Tibial artery (tissue), 4 donors: ENCODE measurements at regions not wholly inside any gene's neighbourhood (a gene's known extent, or its start where the extent isn't known, plus 50 kb on each side); places are given as distances from the start of the nearest gene placed in this dataset.
"Not testable (repeated sequence)": the region's sequence is repeated elsewhere in the genome, so short reads cannot be mapped to it uniquely, and the experiment has no call there.

Source experiments
- DNase-seq, 2 donors: peaks; one replicate each; pipeline ENCODE4 v3.0.0-alpha.2; 2019
- H3K27ac ChIP-seq, 2 donors: fragments of 200-600 bp; sonication (generic) in 1 of 2; 1 replicate in 1 of 2; 2 replicates in 1 of 2; pipeline ENCODE4 v1.5.1; 2018 to 2019; ENCODE audit warnings: mild to moderate bottlenecking in 1 of 2
- H3K27me3 ChIP-seq, 2 donors: fragments of 200-600 bp; sonication (generic) in 1 of 2; one replicate each; pipeline versions ENCODE4 v1.5.1 to v1.6.0; 2016 to 2019
- H3K36me3 ChIP-seq, 3 donors: fragments of 200-600 bp; sonication (generic) in 2 of 3; one replicate each; pipeline ENCODE4 v1.5.1; 2016 to 2019; ENCODE audit warnings: mild to moderate bottlenecking in 2 of 3
- H3K4me1 ChIP-seq, 4 donors: fragments of 200-600 bp; sonication (generic) in 2 of 4; 1 replicate in 3 of 4; 2 replicates in 1 of 4; pipeline ENCODE4 v1.5.1; 2016 to 2019
- H3K4me3 ChIP-seq, 2 donors: fragments of 200-600 bp; sonication (generic) in 1 of 2; 1 replicate in 1 of 2; 2 replicates in 1 of 2; pipeline ENCODE4 v1.5.1; 2018 to 2019; ENCODE audit warnings: mild to moderate bottlenecking in 2 of 2
- H3K9me3 ChIP-seq, 3 donors: fragments of 200-600 bp; sonication (generic) in 1 of 3; one replicate each; pipeline ENCODE4 v1.5.1; 2016 to 2019
- CTCF ChIP-seq, 2 experiments: fragments of 200-600 bp in 1 of 2; fragments of 450-650 bp in 1 of 2; IDR thresholded peaks; one replicate each; pipeline ENCODE4 v1.5.1; 2017 to 2019; ENCODE audit warnings: antibody characterized with exemption in 2 of 2, mild to moderate bottlenecking in 1 of 2, moderate library complexity in 1 of 2
- intact Hi-C: fragments of 100-400 bp; cut with DNase I; formaldehyde crosslinking; loops from one replicate; pipeline ENCODE4 v1.15.0; 2023; ENCODE audit warnings: low total_unique reads

- intact Hi-C loops = no loop called here
- no peak overlapping the region for H3K4me3 ChIP-seq
- no peak for DNase-seq
- no peaks in the 10 kb centered on the region for H3K9me3 ChIP-seq
- no peak overlapping the region for H3K27ac ChIP-seq
- no peaks in the 10 kb centered on the region for H3K27me3 ChIP-seq
- H3K36me3 ChIP-seq = no peaks in the 10 kb centered on the region
- no peaks in the 10 kb centered on the region for H3K4me1 ChIP-seq
- TF ChIP-seq CTCF (IDR thresholded peaks at IDR 0.05) = no peak
Measured at GRCh38 chr3:153820035-153820434, 301.2 kb upstream of the ARHGEF26 start.

- H3K27me3 ChIP-seq, DNase-seq, H3K4me1 ChIP-seq, H3K9me3 ChIP-seq, intact Hi-C loops, H3K36me3 ChIP-seq, H3K27ac ChIP-seq, H3K4me3 ChIP-seq: not testable (repeated sequence)
Measured at GRCh38 chr3:153828346-153828745, 292.8 kb upstream of the ARHGEF26 start.

- TF ChIP-seq CTCF (IDR thresholded peaks at IDR 0.05) = no peak
- H3K27me3 ChIP-seq = no peaks in the 10 kb centered on the region
- no peak for DNase-seq
- H3K9me3 ChIP-seq = no peaks in the 10 kb centered on the region
- intact Hi-C loops = no loop called here
- no peak overlapping the region for H3K27ac ChIP-seq
- no peaks in the 10 kb centered on the region for H3K4me1 ChIP-seq
- H3K4me3 ChIP-seq = no peak overlapping the region
- H3K36me3 ChIP-seq = no peaks in the 10 kb centered on the region
Measured at GRCh38 chr3:153829606-153830170, 291.5 kb upstream of the ARHGEF26 start.

GRCh38 chr3:153830552-153830951, 290.6 kb upstream of the ARHGEF26 start:
- Histone ChIP-seq H3K36me3 (no peaks in the 10 kb centered on the region), H3K4me1 (no peaks in the 10 kb centered on the region), H3K27ac (no peak overlapping the region), H3K27me3 (no peaks in the 10 kb centered on the region), H3K4me3 (no peak overlapping the region), H3K9me3 (no peaks in the 10 kb centered on the region)
- DNase-seq = no peak
- no peak for TF ChIP-seq CTCF (IDR thresholded peaks at IDR 0.05)
- intact Hi-C loops = no loop called here

- Histone ChIP-seq H3K4me3 (no peak overlapping the region), H3K36me3 (no peaks in the 10 kb centered on the region), H3K27me3 (no peaks in the 10 kb centered on the region), H3K27ac (no peak overlapping the region), H3K4me1 (no peaks in the 10 kb centered on the region), H3K9me3 (no peaks in the 10 kb centered on the region)
- no peak for TF ChIP-seq CTCF (IDR thresholded peaks at IDR 0.05)
- intact Hi-C loops = no loop called here
- no peak for DNase-seq
Measured at GRCh38 chr3:153835540-153835939, 285.6 kb upstream of the ARHGEF26 start.

- no peak overlapping the region for H3K4me3 ChIP-seq
- no peaks in the 10 kb centered on the region for H3K36me3 ChIP-seq
- no peaks in the 10 kb centered on the region for H3K4me1 ChIP-seq
- no peak overlapping the region for H3K27ac ChIP-seq
- no peaks in the 10 kb centered on the region for H3K9me3 ChIP-seq
- TF ChIP-seq CTCF (IDR thresholded peaks at IDR 0.05) = no peak
- no peak for DNase-seq
- intact Hi-C loops = no loop called here
- H3K27me3 ChIP-seq = no peaks in the 10 kb centered on the region
Measured at GRCh38 chr3:153840487-153840886, 280.7 kb upstream of the ARHGEF26 start.
